Keratinocyte (primary cell): ENCODE measurements at regions not wholly inside any gene's neighbourhood (a gene's known extent, or its start where the extent isn't known, plus 50 kb on each side); places are given as distances from the start of the nearest gene placed in this dataset.

ENCODE experiments used
- EZH2 ChIP-seq: IDR thresholded peaks from one replicate; pipeline ENCODE4 v1.6.1; 2012; ENCODE audit warnings: inconsistent platforms, mild to moderate bottlenecking, low read length, moderate library complexity
- TF ChIP-seq, protein P1 (sequence below), 3 experiments: IDR thresholded peaks in 1 of 3; conservative IDR thresholded peaks in 1 of 3; optimal IDR thresholded peaks in 1 of 3; 2 replicates in 2 of 3; 3 replicates in 1 of 3; pipeline versions ENCODE3 to v1.5.1; 2011; ENCODE audit warnings: low read length in 3 of 3, mild to moderate bottlenecking in 3 of 3, moderate library complexity in 2 of 3, control low read depth in 1 of 3, inconsistent platforms in 1 of 3; ENCODE audit not compliant: insufficient read depth in 2 of 3; ENCODE audit errors: extremely low read depth in 1 of 3

DNA sequence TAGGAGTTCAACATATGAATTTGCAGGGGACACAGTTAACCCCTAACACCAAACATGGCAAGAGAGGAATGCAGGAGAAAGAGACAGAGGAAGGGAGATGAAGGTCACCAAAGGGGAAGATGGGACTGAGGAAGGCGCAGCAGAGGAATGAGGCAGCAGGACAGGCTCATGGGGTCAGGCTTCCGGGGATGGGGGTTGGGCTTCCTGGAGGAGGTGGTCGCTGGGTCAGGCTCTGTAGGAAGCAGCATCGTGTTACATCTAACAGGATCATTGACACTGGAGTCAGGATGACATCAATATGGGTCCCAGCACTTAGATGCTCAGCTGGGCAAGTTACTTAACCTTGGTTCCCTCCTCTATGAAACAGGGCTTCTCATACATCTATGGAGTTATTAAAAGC, 113.2 kb downstream of the NPTX2 start:
- TF ChIP-seq, protein P1, sequence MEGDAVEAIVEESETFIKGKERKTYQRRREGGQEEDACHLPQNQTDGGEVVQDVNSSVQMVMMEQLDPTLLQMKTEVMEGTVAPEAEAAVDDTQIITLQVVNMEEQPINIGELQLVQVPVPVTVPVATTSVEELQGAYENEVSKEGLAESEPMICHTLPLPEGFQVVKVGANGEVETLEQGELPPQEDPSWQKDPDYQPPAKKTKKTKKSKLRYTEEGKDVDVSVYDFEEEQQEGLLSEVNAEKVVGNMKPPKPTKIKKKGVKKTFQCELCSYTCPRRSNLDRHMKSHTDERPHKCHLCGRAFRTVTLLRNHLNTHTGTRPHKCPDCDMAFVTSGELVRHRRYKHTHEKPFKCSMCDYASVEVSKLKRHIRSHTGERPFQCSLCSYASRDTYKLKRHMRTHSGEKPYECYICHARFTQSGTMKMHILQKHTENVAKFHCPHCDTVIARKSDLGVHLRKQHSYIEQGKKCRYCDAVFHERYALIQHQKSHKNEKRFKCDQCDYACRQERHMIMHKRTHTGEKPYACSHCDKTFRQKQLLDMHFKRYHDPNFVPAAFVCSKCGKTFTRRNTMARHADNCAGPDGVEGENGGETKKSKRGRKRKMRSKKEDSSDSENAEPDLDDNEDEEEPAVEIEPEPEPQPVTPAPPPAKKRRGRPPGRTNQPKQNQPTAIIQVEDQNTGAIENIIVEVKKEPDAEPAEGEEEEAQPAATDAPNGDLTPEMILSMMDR (optimal IDR thresholded peaks at IDR 0.05 in 1 of 3, IDR thresholded peaks at IDR 0.05 in 1 of 3, conservative IDR thresholded peaks at IDR 0.05 in 1 of 3; ENCODE audit: extremely low read depth in 1 of 3, insufficient read depth in 2 of 3, low read length in 3 of 3): no peak
- no peak for TF ChIP-seq EZH2
